Frontal cortex (tissue), 3 donors: ENCODE measurements at regions not wholly inside any gene's neighbourhood (a gene's known extent, or its start where the extent isn't known, plus 50 kb on each side); places are given as distances from the start of the nearest gene placed in this dataset.

Experiments used
- DNase-seq, 2 donors: peaks; one replicate each; pipeline ENCODE4 v3.0.0; 2012; ENCODE audit warnings: low spot score in 2 of 2
- FAIRE-seq: peaks from 2 replicates; lab custom pipeline; 2012; peaks lifted over from hg19 to GRCh38; lab: Jason Lieb, UNC
- donor health status: control.
- donor health status: control.
- donor health status: control.

DNA sequence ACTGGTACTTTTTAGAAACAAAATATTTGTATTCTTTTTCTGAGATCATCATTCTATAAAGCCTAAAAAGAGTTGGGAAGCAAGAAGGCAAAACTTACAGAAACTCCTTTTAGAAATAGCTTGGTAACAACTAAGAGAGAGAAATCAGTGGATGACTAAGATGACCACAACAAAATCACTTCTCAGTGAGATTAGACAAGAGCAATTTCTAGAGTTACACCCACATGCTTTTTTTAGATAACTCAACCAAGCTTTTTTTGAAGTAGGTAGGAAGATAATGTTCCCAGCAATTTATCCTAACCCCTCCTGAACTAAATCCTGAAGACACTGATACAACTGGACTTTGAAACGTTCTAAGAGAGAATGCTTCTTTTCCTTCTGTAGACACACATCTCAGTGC lies 576.4 kb downstream of the SLC6A15 start:
- FAIRE-seq (no peak), DNase-seq (no peak)

GRCh38 chr12:84329938-84330337 lies 582.7 kb downstream of the SLC6A15 start:
- FAIRE-seq (no peak), DNase-seq (no peak)

DNA sequence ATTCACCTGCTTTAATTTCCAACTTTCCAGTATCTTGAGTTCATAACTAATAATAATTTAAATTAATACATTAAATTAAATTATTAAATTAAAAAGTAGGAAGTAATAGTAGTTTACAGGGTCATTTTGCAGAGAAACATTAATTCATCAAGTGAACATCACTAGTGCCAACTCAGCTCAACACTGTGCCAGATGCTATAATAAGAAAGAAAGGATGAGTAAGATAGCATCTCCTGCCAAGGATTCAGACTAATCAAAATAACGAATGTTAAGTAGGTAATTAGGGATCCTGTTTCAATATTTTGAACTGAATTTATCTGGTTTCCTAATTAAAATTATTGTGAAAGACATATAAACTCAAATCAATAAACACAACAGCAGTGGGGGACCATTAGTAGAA lies 596.7 kb downstream of the SLC6A15 start:
- DNase-seq (no peak), FAIRE-seq (no peak)

DNA sequence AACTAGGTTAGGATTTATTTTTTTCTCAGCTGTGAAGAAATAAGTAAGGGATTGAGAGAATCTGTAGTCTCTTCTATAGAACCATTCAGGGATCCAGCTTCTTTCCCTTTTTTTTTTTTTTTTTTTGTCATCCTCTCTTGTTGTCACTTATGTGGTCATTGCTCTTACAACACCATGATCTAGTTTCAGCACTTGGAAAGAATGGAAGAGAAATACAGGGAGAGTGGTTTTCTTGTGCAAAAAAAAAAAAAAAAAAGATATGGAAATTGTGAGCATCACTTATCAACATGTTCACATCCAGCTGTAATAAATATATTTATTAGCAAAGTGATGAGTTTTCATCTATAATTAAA lies 599.3 kb downstream of the SLC6A15 start:
- no peak for DNase-seq
- no peak for FAIRE-seq

DNA sequence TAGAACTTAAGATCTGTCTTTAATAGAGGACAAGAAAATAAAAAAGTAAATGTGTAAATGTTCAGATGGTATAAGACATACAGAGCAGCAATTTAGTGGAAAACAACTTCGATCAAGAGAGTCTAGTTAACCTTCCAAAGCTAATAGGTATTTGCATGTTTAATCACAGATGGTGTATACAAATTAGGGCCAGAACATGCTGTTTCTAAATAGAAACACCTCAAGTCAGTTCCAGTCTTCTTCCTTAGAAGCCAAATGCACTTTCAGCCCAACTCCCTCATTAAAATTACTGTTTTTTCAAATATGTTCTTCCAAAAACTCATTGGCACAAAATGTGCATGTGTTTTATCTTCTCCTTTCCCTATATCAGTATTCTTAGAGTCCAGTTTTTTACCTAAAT lies 604.4 kb downstream of the SLC6A15 start:
- FAIRE-seq (no peak), DNase-seq (no peak)

DNA sequence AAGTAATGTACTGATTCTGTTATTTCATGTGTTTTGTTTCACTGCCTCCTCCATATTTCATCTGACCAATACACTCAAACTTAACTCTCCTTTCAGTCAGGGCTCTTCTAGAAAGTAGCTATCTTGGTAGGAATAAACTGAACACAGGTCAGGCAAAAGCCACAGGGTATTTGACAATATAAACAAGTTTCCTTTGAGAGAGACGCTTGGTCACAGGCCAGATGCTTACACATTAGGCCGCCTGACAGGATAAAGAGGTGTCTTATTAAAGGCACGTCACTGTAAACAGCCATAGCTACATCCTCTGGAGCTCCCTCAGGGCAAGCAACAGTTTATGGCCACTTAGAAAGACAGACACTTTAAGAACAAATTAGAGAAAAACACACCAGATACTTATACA lies 607.5 kb downstream of the SLC6A15 start:
- FAIRE-seq (no peak), DNase-seq (no peak)

- FAIRE-seq (no peak), DNase-seq (no peak)
These were observed 618.4 kb downstream of the SLC6A15 start for GRCh38 chr12:84294246-84294645.

DNA sequence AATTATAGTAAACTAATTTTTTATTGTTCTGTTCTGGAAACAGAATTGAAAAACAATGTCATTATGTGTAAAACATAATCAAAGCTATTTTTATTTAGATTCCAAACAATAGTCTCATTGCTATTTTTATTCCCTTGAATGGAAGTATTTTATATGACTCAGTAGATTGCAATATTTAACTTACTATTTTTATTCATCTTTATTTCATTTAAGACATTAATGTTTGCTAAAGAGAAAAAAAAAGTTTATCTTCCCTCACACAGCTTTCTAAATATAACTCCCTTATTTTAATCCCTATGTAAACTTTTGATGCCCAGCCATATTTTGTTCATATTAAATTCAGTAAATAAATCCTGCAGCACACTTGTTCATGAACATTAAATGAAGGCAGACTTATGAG lies 622.4 kb downstream of the SLC6A15 start:
- DNase-seq (no peak), FAIRE-seq (no peak)

DNA sequence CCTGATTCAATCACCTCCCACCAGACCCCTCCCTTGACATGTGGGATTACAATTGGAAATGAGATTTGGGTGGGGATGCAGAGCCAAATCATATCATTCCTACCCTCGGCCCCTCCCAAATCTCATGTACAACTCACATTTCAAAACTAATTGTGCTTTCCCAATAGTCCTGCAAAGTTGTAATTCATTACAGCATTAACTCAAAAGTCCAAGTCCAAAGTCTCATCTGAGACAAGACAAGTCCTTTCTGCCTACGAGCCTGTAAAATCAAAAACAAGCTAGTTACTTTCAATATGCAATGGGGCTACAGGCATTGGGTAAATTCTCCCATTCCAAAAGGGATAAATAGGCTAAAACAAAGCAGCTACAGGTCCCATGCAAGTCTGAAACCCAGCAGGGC lies 634.6 kb downstream of the SLC6A15 start:
- no peak for FAIRE-seq

DNA sequence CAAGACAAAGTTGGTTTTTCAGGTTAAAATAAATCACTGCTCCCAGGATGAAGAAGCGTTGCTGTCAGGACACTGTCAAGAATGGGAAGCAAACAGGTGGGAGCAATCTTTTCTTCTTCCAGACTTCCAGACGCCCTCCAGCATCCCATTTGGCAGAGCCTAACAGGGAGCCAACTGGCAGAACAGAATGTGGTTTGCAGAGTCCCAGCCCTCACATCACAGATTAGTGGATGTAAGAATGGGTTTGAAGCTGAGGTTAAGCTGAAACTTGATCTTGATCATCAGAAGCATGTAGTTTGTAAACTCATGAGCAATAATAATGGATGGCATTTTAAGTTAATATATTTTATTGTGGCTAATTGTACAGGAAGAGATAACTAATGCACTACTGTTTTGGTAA lies 636.4 kb downstream of the SLC6A15 start:
- FAIRE-seq = no peak

More for the DNA sequence above, 634.6 kb downstream of the SLC6A15 start:
- no peak for DNase-seq

DNA sequence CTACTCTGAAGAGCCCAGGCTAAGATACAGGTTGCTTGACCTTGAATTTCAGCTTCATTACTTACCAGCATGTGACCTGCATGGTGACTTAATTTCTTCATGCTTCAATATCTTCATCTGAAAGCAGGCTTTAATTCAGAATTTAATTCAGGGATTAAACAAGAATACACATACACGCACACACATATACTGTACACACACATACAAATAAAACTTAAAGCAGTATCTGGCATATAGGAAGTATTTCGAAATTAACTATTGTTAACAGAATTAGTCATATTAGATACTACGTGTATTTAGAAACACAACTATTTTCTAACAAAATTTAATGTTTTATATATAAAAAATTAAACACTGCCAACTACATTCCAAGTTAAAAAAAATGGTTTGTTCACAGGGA lies 640.3 kb downstream of the SLC6A15 start:
- DNase-seq (no peak), FAIRE-seq (no peak)

More for the DNA sequence above, 636.4 kb downstream of the SLC6A15 start:
- DNase-seq = no peak

DNA sequence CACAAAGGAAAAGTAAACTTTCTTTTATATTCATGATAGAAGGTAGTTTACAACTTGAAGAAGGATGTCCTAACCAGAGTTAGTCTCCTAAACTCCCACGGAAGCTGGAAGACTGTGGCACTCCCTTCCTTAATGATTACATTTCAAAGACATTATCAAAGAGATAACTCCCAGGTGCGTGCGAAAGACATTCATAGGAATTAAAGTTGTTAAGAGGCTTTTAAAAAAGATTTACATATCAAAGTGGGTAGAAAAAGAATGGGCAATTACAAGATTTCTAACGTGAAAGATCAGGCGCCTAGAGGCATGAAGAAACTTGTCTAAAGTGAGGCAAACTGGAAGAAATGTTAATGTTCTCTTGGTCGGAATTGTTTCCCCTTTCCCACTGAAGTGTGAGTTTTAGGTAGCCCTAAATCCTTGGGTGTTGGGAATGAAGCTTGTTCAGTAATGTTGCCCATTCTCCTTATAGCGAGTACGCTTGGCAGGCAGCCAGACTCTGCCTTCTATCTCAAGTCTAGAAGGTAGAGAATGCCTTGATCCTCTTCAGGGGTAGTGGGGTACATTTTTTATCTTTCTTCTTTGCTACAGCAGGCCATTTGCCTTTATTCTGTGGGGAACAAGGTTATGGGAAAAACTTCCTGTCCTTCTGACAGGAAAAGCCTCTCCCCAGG lies 642.0 kb downstream of the SLC6A15 start:
- FAIRE-seq = no peak
- no peak for DNase-seq

GRCh38 chr12:84247931-84248330 lies 664.7 kb downstream of the SLC6A15 start:
- DNase-seq (no peak), FAIRE-seq (no peak)

DNA sequence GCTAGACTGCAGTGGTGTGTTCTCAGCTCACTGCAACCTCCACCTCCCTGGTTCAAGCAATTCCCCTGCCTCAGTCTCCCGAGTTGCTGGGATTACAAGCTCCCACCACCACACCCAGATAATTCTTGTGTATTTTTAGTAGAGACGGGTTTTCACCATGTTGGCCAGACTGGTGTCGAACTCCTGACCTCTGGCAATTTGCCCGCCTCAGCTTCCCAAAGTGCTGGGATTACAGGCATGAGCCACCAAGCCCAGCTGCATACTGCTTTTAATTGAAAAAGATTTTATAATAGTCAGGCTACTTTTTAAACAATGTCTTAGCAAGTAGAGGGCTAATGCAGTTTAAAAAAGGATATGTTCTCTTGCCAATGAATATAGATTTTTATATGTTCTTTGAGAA lies 668.9 kb downstream of the SLC6A15 start:
- FAIRE-seq = no peak
- no peak for DNase-seq

GRCh38 chr12:84222841-84223240 lies 689.8 kb downstream of the SLC6A15 start:
- DNase-seq (no peak), FAIRE-seq (no peak)

DNA sequence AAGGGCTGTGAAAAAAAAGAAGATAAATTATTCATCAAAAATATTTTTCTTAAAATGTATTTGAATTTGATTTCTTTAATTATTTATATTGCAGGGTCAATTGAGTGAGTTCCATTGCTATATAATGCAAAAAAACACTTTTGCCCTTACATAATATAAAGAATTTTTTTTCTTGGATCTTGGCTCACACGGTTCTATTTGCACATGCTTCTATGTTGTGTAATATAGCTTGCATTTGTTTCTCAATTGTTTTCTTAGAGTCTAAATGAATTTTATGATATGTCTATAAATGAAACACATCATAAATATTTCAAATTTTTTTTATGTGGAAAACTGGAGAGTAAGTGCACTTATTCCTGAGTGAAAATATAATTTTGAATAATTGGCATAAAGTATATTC lies 694.2 kb downstream of the SLC6A15 start:
- DNase-seq = no peak
- FAIRE-seq = no peak

- no peak for FAIRE-seq
- DNase-seq = no peak
These were observed 710.6 kb downstream of the SLC6A15 start for GRCh38 chr12:84201976-84202375.

DNA sequence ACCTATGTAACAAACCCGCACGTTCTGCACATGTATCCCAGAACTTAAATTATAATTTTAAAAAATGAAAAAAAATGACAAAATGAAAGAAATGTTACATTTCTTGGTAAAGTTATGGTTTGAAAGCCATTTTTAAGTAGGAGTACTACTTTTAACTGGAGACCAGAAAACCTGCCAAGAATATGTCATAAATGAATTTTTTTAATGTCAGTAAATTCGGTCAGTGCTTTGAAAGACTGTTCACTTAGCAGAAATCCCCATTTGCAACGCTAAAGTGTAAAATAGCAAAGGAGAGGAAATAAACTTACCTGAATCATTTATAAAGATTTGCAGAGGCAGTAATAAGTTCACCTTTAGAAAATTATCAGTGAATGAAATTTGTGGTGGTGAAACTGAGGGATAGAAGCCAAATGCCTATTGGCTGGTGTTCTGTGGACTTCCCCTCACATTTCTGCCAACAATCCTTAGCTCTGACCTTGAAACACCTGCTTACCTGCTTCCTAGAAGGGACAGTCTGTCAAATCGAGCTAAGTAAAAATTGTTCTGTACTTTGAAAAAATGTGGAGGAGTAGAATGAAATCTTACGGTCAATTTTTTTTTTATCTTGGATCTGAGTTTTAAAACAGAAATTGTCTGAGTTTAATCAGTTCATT lies 714.2 kb downstream of the SLC6A15 start:
- no peak for DNase-seq
- no peak for FAIRE-seq

DNA sequence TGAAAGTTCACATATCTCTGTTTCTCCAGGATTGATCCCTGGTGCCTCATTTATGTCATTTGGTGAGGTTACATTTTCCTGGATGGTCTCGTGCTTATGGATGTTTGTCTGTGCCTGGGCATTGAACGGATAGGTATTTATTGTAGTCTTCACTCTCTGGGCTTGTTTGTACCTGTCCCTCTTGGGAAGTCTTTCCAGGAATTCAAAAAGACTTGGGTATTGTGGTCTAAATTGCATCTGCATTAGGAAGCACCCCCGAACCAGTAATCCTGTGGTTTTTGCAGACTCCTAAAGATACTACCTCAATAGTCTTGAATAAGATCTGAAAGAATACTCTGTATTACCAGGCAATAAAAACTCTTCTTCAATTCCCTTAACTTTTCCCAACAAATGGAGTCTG lies 720.8 kb downstream of the SLC6A15 start:
- DNase-seq (no peak), FAIRE-seq (no peak)

DNA sequence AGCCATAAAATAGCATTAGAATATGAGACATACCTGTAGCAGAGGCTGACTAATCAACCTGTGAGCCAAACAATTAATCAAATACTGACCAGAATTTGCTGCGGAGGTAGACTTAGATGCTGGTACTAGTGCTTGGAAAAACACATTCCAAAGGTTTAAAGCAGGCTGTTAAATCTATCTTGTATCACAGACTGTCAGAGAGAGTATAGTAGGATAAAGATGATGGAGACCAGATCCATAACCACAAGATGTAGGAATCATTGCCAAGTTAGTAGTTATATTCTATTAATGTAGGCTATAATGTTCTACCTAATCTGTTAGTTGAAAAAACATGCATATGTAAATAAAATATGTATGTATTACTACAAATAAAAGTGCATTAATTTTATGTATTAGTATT lies 726.2 kb downstream of the SLC6A15 start:
- FAIRE-seq = no peak
- DNase-seq = no peak

- FAIRE-seq (no peak), DNase-seq (no peak)
These were observed 729.0 kb downstream of the SLC6A15 start for GRCh38 chr12:84183576-84183975.

GRCh38 chr12:84174115-84174514 lies 738.5 kb downstream of the SLC6A15 start:
- DNase-seq (no peak), FAIRE-seq (no peak)
